ENCODE measurements at regions not wholly inside any gene's neighbourhood (a gene's known extent, or its start where the extent isn't known, plus 50 kb on each side); places are given as distances from the start of the nearest gene placed in this dataset.
"Not testable (repeated sequence)": the region's sequence is repeated elsewhere in the genome, so short reads cannot be mapped to it uniquely, and the experiment has no call there.

DNA sequence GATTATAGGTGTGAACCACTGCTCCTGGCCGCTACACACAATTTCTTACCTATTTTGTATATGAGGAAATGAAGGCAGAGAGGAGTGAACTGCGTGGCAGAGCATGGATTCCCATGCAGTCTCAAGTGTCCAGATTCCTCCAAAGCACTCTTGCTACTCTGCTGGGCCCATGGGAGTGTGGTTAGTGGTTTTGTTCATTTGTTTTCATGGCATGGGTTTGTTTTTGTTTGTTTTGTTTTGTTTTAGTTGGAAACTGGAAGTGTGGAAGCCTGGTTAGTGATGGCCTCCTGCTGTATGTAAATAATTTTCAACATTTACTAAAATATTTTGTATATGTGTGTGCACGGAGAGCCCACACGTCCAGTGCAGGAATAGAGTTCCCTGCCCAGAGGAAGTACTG, 61.3 kb upstream of the LRCH1 start:
- ChIA-PET CTCF (interaction anchor here (0.8 to 1.1 kb wide), 3 partner anchors 99 to 232 kb away, joined by 3 read pairs; no protein-coding TSS in a partner anchor), POLR2A (no interaction called here)
- TF ChIP-seq HOXA7 (CRISPR knock-in tag; IDR thresholded peaks at IDR 0.05; ENCODE audit: borderline replicate concordance): no peak
- TF ChIP-seq ZNF266 (tag by site-specific recombination; IDR thresholded peaks at IDR 0.05; ENCODE audit: low read depth): no peak
- no peaks in the 10 kb centered on the region for H3K9me3 ChIP-seq (ENCODE audit: control insufficient read depth, insufficient read depth, low read depth, low read length)
- H3K27ac ChIP-seq (ENCODE audit: extremely low read depth, low read depth, low read length): no peak overlapping the region
- H3K36me3 ChIP-seq (ENCODE audit: control insufficient read depth in 2 of 2, insufficient read depth in 1 of 2, low read length in 2 of 2): no peaks in the 10 kb centered on the region
- no peak overlapping the region for H3K4me3 ChIP-seq (ENCODE audit: low read depth, low read length)
- no peaks in the 10 kb centered on the region; the same call in 1 of the 2 replicates for H3K4me1 ChIP-seq (ENCODE audit: control insufficient read depth, insufficient read depth, low read length)

DNA sequence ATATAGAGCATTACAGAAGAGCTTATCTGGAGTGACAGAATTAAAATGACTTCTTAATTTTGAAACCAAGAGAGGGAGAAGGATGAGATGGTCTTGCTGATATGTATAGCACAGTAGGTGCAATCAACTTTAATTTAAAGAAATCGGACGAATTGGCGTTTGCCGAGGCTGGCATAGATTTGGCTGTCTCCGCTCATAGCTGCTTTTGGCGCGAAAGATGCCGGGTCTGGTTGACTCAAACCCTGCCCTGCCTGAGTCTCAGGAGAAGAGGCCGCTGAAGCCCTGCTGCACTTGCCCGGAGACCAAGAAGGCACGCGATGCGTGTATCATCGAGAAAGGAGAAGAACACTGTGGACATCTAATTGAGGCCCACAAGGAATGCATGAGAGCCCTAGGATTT, 62.3 kb upstream of the LRCH1 start:
- POLR2A ChIA-PET: interaction anchor here (0.6 kb wide), 1 partner anchor 105 kb away, joined by 3 read pairs; no protein-coding TSS in a partner anchor
- H3K4me3 ChIP-seq (ENCODE audit: low read depth, low read length); H3K4me1 ChIP-seq (ENCODE audit: control insufficient read depth, insufficient read depth, low read length); H3K9me3 ChIP-seq (ENCODE audit: control insufficient read depth, insufficient read depth, low read depth, low read length); H3K36me3 ChIP-seq (ENCODE audit: control insufficient read depth in 2 of 2, insufficient read depth in 1 of 2, low read length in 2 of 2); H3K27ac ChIP-seq (ENCODE audit: extremely low read depth, low read depth, low read length): not testable (repeated sequence)
- CTCF ChIA-PET: interaction anchor here (0.6 to 1.4 kb wide), 3 partner anchors 145 to 233 kb away, joined by 3 to 4 read pairs (median 3); no protein-coding TSS in a partner anchor

DNA sequence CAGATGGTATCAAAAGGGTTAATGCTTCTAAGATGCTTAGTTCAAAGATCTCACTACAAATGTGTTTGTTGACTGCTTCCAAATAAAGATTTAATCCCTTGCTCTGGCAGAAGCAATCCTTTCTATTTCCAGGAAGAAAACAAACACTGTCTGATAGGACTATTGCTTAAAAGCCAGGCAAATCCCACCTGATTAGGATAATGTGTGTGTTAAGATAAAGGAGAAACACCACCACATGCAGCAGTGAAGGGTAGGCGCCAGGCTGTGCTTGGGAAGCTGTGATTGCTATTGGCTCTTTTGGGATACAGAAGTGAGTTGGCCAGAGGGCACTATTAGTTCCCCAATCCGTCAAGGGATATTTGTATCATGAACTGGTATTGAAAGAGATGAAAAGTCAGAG, 62.8 kb upstream of the LRCH1 start:
- no peak overlapping the region for H3K27ac ChIP-seq (ENCODE audit: extremely low read depth, low read depth, low read length)
- H3K4me3 ChIP-seq (ENCODE audit: low read depth, low read length): no peak overlapping the region
- H3K9me3 ChIP-seq (ENCODE audit: control insufficient read depth, insufficient read depth, low read depth, low read length): no peaks in the 10 kb centered on the region
- TF ChIP-seq ZNF514 (tag by site-specific recombination; IDR thresholded peaks at IDR 0.05) (no peak), TCF7L2 (IDR thresholded peaks at IDR 0.05; ENCODE audit: borderline replicate concordance, low read depth, low read length) (peak; percentile 78; the same call in 1 of the 2 replicates)
- ChIA-PET POLR2A (interaction anchor here (0.6 kb wide), 1 partner anchor 106 kb away, joined by 3 read pairs; no protein-coding TSS in a partner anchor), CTCF (interaction anchor here (0.6 to 1.4 kb wide), 2 partner anchors 145 to 231 kb away, joined by 3 to 4 read pairs; no protein-coding TSS in a partner anchor)
- no peaks in the 10 kb centered on the region; the same call in 1 of the 2 replicates for H3K4me1 ChIP-seq (ENCODE audit: control insufficient read depth, insufficient read depth, low read length)
- no peaks in the 10 kb centered on the region for H3K36me3 ChIP-seq (ENCODE audit: control insufficient read depth in 2 of 2, insufficient read depth in 1 of 2, low read length in 2 of 2)

DNA sequence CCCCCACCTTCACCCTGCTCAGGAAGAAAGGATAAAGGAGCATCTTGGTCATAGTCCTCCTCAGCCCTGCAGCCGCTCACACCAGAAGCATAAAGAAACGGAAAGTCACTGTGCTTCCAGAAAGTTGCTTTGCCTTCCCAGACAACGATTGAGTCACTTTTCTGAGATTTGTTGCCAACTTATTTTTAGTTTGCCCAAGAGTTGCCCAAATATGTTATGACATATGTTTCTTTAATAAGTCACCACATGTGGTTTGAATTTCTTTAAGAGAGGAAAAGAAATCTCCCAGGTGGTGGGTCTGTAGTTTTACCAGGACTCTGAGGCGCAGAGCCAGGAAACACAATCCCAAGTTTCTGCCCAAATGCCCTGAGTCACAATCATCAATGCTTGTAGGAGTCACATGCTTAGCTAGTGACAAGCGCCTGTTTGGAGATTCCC, 63.4 kb upstream of the LRCH1 start:
- ChIA-PET CTCF (interaction anchor here (1.4 kb wide), 1 partner anchor 231 kb away, joined by 3 read pairs; no protein-coding TSS in a partner anchor), POLR2A (no interaction called here)
- TF ChIP-seq ZSCAN30 (tag by site-specific recombination; IDR thresholded peaks at IDR 0.05) (no peak), MZF1 (tag by site-specific recombination; IDR thresholded peaks at IDR 0.05; ENCODE audit: borderline replicate concordance) (no peak), ZNF302 (tag by site-specific recombination; IDR thresholded peaks at IDR 0.05; ENCODE audit: low read depth) (no peak), ZNF133 (tag by site-specific recombination; IDR thresholded peaks at IDR 0.05) (no peak), ZBTB17 (tag by site-specific recombination; IDR thresholded peaks at IDR 0.05) (no peak), ZNF791 (tag by site-specific recombination; IDR thresholded peaks at IDR 0.05) (no peak)
- TF ChIP-seq, protein P1, sequence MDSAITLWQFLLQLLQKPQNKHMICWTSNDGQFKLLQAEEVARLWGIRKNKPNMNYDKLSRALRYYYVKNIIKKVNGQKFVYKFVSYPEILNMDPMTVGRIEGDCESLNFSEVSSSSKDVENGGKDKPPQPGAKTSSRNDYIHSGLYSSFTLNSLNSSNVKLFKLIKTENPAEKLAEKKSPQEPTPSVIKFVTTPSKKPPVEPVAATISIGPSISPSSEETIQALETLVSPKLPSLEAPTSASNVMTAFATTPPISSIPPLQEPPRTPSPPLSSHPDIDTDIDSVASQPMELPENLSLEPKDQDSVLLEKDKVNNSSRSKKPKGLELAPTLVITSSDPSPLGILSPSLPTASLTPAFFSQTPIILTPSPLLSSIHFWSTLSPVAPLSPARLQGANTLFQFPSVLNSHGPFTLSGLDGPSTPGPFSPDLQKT (IDR thresholded peaks at IDR 0.05; ENCODE audit: borderline replicate concordance, low read depth, low read length): no peak
- H3K4me3 ChIP-seq (ENCODE audit: low read depth, low read length): no peak overlapping the region
- H3K9me3 ChIP-seq (ENCODE audit: control insufficient read depth, insufficient read depth, low read depth, low read length): no peaks in the 10 kb centered on the region
- H3K4me1 ChIP-seq (ENCODE audit: control insufficient read depth, insufficient read depth, low read length): no peaks in the 10 kb centered on the region; the same call in 1 of the 2 replicates
- H3K27ac ChIP-seq (ENCODE audit: extremely low read depth, low read depth, low read length): no peak overlapping the region
- no peaks in the 10 kb centered on the region for H3K36me3 ChIP-seq (ENCODE audit: control insufficient read depth in 2 of 2, insufficient read depth in 1 of 2, low read length in 2 of 2)

DNA sequence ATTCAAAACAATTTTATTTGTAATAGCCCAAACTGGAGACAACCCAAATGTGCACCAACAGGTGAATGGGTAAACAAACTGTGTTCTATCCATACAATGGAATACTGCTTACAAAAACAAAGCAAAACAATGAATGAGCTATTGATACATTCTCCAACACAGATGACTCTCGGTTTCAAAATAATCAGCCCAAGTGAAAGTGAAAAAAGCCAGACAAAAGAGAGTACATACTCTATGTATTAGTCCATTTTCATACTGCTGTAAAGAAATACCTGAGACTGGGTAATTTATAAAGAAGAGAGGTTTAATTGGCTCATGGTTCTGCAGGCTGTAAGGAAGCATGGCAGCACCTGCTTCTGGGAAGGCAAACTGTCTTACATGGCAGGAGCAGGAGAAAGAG, 65.2 kb upstream of the LRCH1 start:
- H3K9me3 ChIP-seq (ENCODE audit: control insufficient read depth, insufficient read depth, low read depth, low read length): no peaks in the 10 kb centered on the region
- no peaks in the 10 kb centered on the region for H3K36me3 ChIP-seq (ENCODE audit: control insufficient read depth in 2 of 2, insufficient read depth in 1 of 2, low read length in 2 of 2)
- POLR2A ChIA-PET: no interaction called here
- CTCF ChIA-PET: no interaction called here
- no peak overlapping the region for H3K27ac ChIP-seq (ENCODE audit: extremely low read depth, low read depth, low read length)
- H3K4me3 ChIP-seq (ENCODE audit: low read depth, low read length): no peak overlapping the region
- TF ChIP-seq ZNF2 (tag by site-specific recombination; IDR thresholded peaks at IDR 0.05) (no peak), ZNF175 (tag by site-specific recombination; IDR thresholded peaks at IDR 0.05) (no peak), SCRT2 (tag by site-specific recombination; IDR thresholded peaks at IDR 0.05) (no peak), ZNF211 (tag by site-specific recombination; IDR thresholded peaks at IDR 0.05; ENCODE audit: low read depth) (no peak), ZNF350 (tag by site-specific recombination; IDR thresholded peaks at IDR 0.05) (no peak), ZNF529 (tag by site-specific recombination; IDR thresholded peaks at IDR 0.05; ENCODE audit: insufficient replicate concordance) (no peak), ZNF701 (tag by site-specific recombination; IDR thresholded peaks at IDR 0.05) (no peak), ZNF266 (tag by site-specific recombination; IDR thresholded peaks at IDR 0.05; ENCODE audit: low read depth) (no peak), HOXD13 (CRISPR knock-in tag; IDR thresholded peaks at IDR 0.05; ENCODE audit: borderline replicate concordance) (no peak)
- TF ChIP-seq, protein P2, sequence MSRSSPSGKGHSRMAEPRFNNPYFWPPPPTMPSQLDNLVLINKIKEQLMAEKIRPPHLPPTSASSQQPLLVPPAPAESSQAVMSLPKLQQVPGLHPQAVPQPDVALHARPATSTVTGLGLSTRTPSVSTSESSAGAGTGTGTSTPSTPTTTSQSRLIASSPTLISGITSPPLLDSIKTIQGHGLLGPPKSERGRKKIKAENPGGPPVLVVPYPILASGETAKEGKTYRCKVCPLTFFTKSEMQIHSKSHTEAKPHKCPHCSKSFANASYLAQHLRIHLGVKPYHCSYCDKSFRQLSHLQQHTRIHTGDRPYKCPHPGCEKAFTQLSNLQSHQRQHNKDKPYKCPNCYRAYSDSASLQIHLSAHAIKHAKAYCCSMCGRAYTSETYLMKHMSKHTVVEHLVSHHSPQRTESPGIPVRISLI (tag by site-specific recombination; IDR thresholded peaks at IDR 0.05): no peak
- TF ChIP-seq, protein P3, sequence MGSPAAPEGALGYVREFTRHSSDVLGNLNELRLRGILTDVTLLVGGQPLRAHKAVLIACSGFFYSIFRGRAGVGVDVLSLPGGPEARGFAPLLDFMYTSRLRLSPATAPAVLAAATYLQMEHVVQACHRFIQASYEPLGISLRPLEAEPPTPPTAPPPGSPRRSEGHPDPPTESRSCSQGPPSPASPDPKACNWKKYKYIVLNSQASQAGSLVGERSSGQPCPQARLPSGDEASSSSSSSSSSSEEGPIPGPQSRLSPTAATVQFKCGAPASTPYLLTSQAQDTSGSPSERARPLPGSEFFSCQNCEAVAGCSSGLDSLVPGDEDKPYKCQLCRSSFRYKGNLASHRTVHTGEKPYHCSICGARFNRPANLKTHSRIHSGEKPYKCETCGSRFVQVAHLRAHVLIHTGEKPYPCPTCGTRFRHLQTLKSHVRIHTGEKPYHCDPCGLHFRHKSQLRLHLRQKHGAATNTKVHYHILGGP (tag by site-specific recombination; IDR thresholded peaks at IDR 0.05): no peak
- H3K4me1 ChIP-seq (ENCODE audit: control insufficient read depth, insufficient read depth, low read length): no peaks in the 10 kb centered on the region; the same call in 1 of the 2 replicates
